ENCODE measurements at regions not wholly inside any gene's neighbourhood (a gene's known extent, or its start where the extent isn't known, plus 50 kb on each side); places are given as distances from the start of the nearest gene placed in this dataset.

DNA sequence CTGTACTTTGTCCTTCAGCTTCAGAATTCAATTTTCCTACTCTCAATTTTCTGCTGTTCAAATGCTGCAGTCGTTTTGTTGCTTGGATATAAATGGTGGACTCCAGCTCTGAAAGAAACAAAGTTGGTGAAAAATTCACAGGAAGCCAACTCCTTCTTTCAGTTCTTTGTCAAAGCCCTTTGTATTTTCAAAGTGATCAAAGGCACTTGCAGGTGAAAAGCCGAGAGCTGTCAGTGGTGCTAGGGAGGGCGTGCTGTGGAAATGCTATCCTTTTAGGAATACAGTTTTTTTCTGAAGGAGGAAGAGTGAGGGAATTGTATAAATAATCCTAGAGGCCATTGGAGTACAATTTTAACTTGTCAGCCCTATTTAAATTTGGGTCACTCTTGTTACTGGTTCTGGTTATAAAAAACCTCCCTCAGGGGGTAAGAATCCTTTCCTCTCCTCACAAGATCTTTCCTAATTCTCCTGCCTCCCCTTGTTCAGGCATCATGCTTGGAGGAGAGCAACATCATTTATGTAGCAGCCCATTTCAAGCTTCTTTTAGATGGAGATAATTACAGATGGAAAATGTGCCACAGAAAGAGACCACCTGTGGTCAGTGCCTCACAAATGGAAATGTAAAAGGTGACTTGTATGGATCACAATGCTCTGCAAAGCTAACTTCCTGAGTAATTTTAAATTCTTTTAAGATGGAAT, 62.5 kb upstream of the GHR start:
- no peak for DNase-seq

DNA sequence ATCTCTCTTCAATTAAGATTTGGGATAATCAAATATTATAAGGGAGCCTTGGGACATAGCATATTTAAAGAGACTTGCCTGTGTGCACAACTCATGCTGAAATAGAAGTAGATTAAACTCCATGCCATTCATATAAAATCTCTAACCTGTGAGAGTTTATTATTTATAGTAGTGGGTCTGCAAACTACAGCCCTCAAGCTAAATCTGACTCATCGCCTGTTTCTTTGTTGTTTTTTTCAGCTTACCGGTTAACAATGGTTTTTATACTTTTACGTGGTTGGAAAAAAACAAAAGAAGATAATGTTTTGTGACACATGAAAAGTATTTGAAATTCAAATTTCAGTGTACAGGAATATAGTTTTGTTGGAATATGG, 61.9 kb upstream of the GHR start:
- DNase-seq: no peak

DNA sequence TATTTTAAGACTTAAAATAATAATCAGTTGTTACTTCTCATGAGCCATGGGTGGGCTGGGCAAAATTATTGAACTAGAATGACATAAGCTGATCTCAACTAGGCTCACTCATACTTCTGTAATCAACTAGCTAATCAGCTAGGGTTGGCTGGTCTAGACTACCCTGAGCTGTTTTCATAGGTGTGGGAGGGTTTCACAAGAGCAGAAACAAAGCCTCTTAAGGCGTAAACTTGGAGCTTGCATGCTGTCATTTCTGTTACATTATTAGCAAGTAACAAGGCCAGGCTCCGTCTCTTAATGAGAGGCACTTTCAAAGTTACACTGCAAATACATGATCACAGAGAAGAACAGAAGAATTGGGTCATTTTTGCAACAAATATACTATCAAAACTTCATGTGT, 57.2 kb upstream of the GHR start:
- no peak for DNase-seq
